Astrocyte (in vitro differentiated cells and primary cell): ENCODE measurements at regions not wholly inside any gene's neighbourhood (a gene's known extent, or its start where the extent isn't known, plus 50 kb on each side); places are given as distances from the start of the nearest gene placed in this dataset.

Source experiments
- EZH2 ChIP-seq: IDR thresholded peaks from 2 replicates; pipeline ENCODE4 v1.6.1; 2012; ENCODE audit warnings: mild to moderate bottlenecking, low read length, inconsistent platforms; ENCODE audit not compliant: insufficient read depth
- TF ChIP-seq, protein P1 (sequence below): IDR thresholded peaks from 2 replicates; pipeline ENCODE4 v1.5.1; 2011; ENCODE audit warnings: low read depth, mild to moderate bottlenecking, inconsistent platforms, low read length, moderate library complexity; ENCODE audit not compliant: insufficient read depth

DNA sequence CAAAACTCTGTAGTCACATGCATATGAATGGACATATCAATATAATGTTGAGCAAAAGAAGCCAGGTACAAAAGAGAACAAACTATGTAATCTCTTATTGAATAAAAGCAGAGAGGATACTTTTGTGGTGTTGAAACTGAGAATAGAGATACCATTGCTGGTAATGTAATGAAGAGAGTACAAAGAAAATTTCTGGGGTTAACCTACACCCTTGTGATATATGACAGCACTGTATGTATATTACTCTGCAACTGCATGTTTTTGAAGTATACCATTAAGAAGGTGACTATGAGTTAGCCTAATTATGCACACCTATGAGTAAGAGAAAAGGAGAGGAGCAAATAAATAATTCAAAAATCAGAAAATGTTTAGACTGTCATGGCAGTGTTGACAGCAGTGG is 268.8 kb upstream of the DEFB112 start:
- TF ChIP-seq EZH2, result no peak
- TF ChIP-seq, protein P1, sequence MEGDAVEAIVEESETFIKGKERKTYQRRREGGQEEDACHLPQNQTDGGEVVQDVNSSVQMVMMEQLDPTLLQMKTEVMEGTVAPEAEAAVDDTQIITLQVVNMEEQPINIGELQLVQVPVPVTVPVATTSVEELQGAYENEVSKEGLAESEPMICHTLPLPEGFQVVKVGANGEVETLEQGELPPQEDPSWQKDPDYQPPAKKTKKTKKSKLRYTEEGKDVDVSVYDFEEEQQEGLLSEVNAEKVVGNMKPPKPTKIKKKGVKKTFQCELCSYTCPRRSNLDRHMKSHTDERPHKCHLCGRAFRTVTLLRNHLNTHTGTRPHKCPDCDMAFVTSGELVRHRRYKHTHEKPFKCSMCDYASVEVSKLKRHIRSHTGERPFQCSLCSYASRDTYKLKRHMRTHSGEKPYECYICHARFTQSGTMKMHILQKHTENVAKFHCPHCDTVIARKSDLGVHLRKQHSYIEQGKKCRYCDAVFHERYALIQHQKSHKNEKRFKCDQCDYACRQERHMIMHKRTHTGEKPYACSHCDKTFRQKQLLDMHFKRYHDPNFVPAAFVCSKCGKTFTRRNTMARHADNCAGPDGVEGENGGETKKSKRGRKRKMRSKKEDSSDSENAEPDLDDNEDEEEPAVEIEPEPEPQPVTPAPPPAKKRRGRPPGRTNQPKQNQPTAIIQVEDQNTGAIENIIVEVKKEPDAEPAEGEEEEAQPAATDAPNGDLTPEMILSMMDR, result no peak
